Body of pancreas (tissue), 4 donors: ENCODE measurements at regions not wholly inside any gene's neighbourhood (a gene's known extent, or its start where the extent isn't known, plus 50 kb on each side); places are given as distances from the start of the nearest gene placed in this dataset.

Experiments
- CTCF ChIP-seq, 7 experiments: fragments of 450-650 bp in 4 of 7; fragments of 200-600 bp in 3 of 7; sonication (generic) in 3 of 7; IDR thresholded peaks; one replicate each; pipeline ENCODE4 v1.5.1; 2016 to 2019; ENCODE audit warnings: antibody characterized with exemption in 7 of 7
- POLR2A ChIP-seq, 3 donors: fragments of 450-650 bp; IDR thresholded peaks; one replicate each; pipeline ENCODE4 v1.6.1; 2016; ENCODE audit warnings: antibody characterized with exemption in 3 of 3, mild to moderate bottlenecking in 2 of 3

GRCh38 chr3:168336276-168336675 is 240.6 kb upstream of the GOLIM4 start:
- TF ChIP-seq POLR2A (IDR thresholded peaks at IDR 0.05) = no peak
- TF ChIP-seq CTCF (IDR thresholded peaks at IDR 0.05) = no peak
